ENCODE measurements at regions not wholly inside any gene's neighbourhood (a gene's known extent, or its start where the extent isn't known, plus 50 kb on each side); places are given as distances from the start of the nearest gene placed in this dataset.
"Not testable (repeated sequence)": the region's sequence is repeated elsewhere in the genome, so short reads cannot be mapped to it uniquely, and the experiment has no call there.

GRCh38 chr5:21482983-21483650 is 1370.0 kb downstream of the CDH12 start:
- ATAC-seq, result not testable (repeated sequence)

DNA sequence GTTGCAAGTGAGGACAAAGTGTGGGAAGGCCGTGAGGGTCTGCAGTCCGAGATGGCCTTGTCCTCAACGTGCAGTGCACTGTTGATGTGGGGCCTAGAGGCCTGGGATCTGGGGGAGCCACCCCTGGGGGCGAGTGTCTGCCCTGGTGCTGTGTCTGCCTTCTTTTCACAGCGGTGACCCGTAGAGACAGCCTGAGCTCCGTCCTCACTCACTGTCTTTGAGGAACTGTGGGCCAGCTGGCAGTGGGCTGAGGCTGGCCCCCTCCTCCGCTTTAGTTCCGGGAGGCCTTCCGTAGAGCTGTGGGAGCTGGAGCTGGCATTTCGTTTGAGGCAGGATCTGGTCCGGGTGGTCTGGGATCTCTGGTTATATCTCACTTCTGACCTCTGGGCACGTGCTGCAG is 1370.6 kb downstream of the CDH12 start:
- not testable (repeated sequence) for ATAC-seq

- ATAC-seq, result not testable (repeated sequence)
Observed at GRCh38 chr5:21481320-21482270, 1371.5 kb downstream of the CDH12 start.

GRCh38 chr5:21480054-21480453 is 1373.1 kb downstream of the CDH12 start:
- not testable (repeated sequence) for ATAC-seq

GRCh38 chr5:21473981-21474380 is 1379.2 kb downstream of the CDH12 start:
- ATAC-seq, result not testable (repeated sequence)

- ATAC-seq, result not testable (repeated sequence)
Observed at GRCh38 chr5:21473436-21473835, 1379.7 kb downstream of the CDH12 start.

GRCh38 chr5:21471691-21472090 is 1381.5 kb downstream of the CDH12 start:
- ATAC-seq, result not testable (repeated sequence)

GRCh38 chr5:21469523-21470101 is 1383.5 kb downstream of the CDH12 start:
- ATAC-seq, result peak; percentile 43

DNA sequence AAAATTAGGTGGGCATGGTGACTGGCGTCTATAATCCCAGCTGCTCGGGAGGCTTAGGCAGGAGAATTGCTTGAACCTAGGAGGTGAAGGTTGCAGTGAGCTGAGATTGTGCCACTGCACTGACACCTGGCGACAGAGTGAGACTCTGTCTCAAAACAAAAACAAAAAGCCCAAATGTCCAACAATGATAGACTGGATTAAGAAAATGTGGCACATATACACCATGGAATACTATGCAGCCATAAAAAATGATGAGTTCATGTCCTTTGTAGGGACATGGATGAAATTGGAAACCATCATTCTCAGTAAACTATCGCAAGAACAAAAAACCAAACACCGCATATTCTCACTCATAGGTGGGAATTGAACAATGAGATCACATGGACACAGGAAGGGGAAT is 1385.6 kb downstream of the CDH12 start:
- not testable (repeated sequence) for ATAC-seq

GRCh38 chr5:21459744-21460073 is 1393.4 kb downstream of the CDH12 start:
- not testable (repeated sequence) for ATAC-seq

GRCh38 chr5:21452449-21452848 is 1400.7 kb downstream of the CDH12 start:
- ATAC-seq, result no peak

DNA sequence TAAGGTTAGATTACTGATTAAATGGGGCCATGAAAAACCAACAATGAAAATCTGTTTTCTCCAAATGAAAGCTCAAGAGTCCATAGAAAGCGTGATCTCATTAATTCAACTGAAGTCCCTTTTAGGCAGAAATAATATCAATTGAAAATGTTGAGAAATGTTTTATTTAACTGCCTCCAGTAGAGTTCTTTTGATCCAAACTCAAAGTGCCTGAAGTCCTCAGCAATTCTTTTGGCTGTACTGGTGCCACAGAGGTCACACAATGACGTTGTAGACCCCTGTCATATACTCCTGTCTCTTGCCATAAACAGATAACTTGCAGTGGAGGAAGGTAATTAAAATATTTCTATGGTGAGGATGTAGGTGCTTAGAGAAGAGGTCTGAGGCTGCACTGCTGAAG is 1420.5 kb downstream of the CDH12 start:
- ATAC-seq, result no peak

GRCh38 chr5:21424907-21425306 is 1428.2 kb downstream of the CDH12 start:
- ATAC-seq, result no peak

DNA sequence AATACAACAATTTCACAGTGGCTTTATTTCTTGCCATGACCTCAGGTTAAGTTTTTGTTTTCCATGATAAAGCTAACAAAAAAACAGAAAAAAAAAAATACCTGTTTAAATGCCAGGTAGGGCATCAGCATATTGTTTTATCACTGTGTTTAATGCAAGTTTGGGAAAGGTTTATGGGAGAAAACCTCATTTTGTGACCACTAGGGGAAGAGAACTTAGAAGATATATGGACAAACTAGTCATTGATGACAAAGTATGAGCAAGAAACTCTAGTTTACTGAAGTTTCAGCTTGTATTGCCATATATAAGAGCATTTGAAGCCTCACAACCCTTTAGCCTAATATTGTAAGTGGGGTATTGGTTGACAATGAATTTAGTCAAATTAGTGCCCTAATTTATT is 1431.4 kb upstream of the CDH18 start:
- ATAC-seq, result no peak

- ATAC-seq, result not testable (repeated sequence)
Observed at GRCh38 chr5:21402089-21402488, 1414.1 kb upstream of the CDH18 start.

DNA sequence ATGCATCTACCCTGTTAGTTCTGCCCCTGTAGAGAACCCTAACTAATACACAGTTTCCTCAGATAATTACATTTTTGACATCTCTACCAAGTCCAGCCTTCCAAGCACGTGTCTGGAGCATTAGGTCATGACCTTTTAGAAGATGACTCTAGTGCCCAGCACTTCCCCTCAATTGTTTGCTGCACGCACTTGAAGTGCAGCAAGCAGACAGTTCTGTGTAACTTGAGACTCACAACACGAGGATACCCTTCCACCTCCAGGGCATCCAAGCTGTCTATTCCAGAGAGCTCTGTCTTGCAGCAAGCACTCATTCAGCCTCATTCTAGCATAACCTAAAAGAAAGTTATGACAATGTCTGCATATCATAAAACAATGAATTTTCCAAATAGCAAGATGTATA is 1410.5 kb upstream of the CDH18 start:
- no peak for ATAC-seq

GRCh38 chr5:21397693-21398092 is 1409.7 kb upstream of the CDH18 start:
- no peak for ATAC-seq

- no peak for ATAC-seq
Observed at GRCh38 chr5:21391506-21391905, 1403.5 kb upstream of the CDH18 start.

- not testable (repeated sequence) for ATAC-seq
Observed at GRCh38 chr5:21360754-21361153, 1372.8 kb upstream of the CDH18 start.

GRCh38 chr5:21341948-21342261 is 1353.9 kb upstream of the CDH18 start:
- not testable (repeated sequence) for ATAC-seq

- not testable (repeated sequence) for ATAC-seq
Observed at GRCh38 chr5:21341203-21341947, 1353.4 kb upstream of the CDH18 start.

DNA sequence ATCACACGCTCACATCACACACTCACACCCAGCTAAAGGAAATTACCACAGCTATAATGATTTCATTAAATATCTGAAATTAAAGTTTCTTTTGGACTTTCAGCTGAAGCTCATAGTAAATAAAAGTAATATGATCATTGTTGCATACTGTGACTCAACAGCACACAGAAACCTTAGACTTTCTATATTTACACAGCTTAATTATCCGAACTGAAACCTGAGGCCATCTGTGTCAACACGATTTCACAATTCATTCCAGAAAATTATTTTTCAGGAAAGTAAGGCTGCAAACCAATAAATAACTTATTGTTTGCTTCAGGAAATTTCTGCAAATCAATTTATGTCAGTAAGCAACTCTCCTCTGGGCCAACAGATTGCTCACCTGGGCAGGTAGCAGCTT is 1352.2 kb upstream of the CDH18 start:
- ATAC-seq, result not testable (repeated sequence)

- not testable (repeated sequence) for ATAC-seq
Observed at GRCh38 chr5:21336478-21336877, 1348.5 kb upstream of the CDH18 start.
